HepG2 (cell line): ENCODE measurements at regions not wholly inside any gene's neighbourhood (a gene's known extent, or its start where the extent isn't known, plus 50 kb on each side); places are given as distances from the start of the nearest gene placed in this dataset.

Source experiments
- ATAC-seq: fragments of 200-7000 bp; cut with Tn5 transposase; 3 replicates; pipeline ENCODE4 v1.9.1; 2020; ENCODE audit warnings: mild to moderate bottlenecking, moderate library complexity
- BruUV-seq: library from RNA; stranded (reverse); fragments of 400-500 nt; replicated peaks from 2 replicates; lab custom pipeline; 2021; lab: Mats Ljungman, UMichigan
- CTCF ChIA-PET: fragments of 300-600 bp; formaldehyde crosslinking; extraction: SDS; loops from one replicate; lab custom pipeline; 2021; ENCODE audit warnings: low total read pairs, inconsistent platforms, low intra/inter-chr PET ratio; lab: Yijun Ruan, JAX
- POLR2A ChIA-PET: fragments of 350-600 bp; sonication (Branson Sonifier 250); formaldehyde crosslinking; loops from one replicate; lab custom pipeline; 2020; ENCODE audit warnings: antibody characterized with exemption, inconsistent platforms; lab: Yijun Ruan, JAX
- DNase-seq: peaks from one replicate; pipeline ENCODE4 v3.0.0-alpha.2; 2015; ENCODE audit warnings: low spot score
- FAIRE-seq: peaks from 3 replicates; lab custom pipeline; 2011; peaks lifted over from hg19 to GRCh38; lab: Jason Lieb, UNC
- H2AFZ ChIP-seq: one replicate; pipeline ENCODE4 v1.6.1; 2011; ENCODE audit warnings: low read length, inconsistent platforms
- H3K27ac ChIP-seq: fragments of 300-600 bp; 3 replicates; pipeline ENCODE4 v1.8.0; 2011; ENCODE audit warnings: mixed run types, mild to moderate bottlenecking, mixed read lengths, low read length, inconsistent platforms; ENCODE audit not compliant: insufficient read depth; ENCODE audit errors: extremely low read length
- H3K27me3 ChIP-seq, 2 experiments: fragments of 200-600 bp in 1 of 2; 2 replicates in 1 of 2; 3 replicates in 1 of 2; pipeline versions ENCODE4 v1.6.0 to v1.8.0; 2011; ENCODE audit warnings: low read length in 2 of 2, mild to moderate bottlenecking in 2 of 2, moderate library complexity in 2 of 2, inconsistent platforms in 1 of 2; ENCODE audit not compliant: insufficient read depth in 2 of 2, control insufficient read depth in 1 of 2
- H3K36me3 ChIP-seq, 2 experiments: fragments of 200-600 bp in 1 of 2; replicated peaks in 1 of 2; 2 replicates in 1 of 2; 3 replicates in 1 of 2; pipeline versions ENCODE4 v1.5.1 to v1.8.0; 2011; ENCODE audit warnings: low read length in 2 of 2, inconsistent platforms in 1 of 2; ENCODE audit not compliant: insufficient read depth in 2 of 2, control insufficient read depth in 1 of 2
- H3K4me1 ChIP-seq: 2 replicates; pipeline ENCODE4 v1.5.1; 2012; ENCODE audit warnings: low read length, inconsistent platforms; ENCODE audit not compliant: insufficient read depth
- H3K4me2 ChIP-seq: 2 replicates; pipeline ENCODE4 v1.6.0; 2011; ENCODE audit warnings: low read depth, low read length, inconsistent platforms
- H3K4me3 ChIP-seq, 3 experiments: fragments of 200-600 bp in 1 of 3; sonication (generic), shearing (Covaris generic) in 1 of 3; replicated peaks in 1 of 3; 2 replicates each; pipeline ENCODE4 v1.5.1; 2011 to 2016; ENCODE audit warnings: low read length in 3 of 3, inconsistent platforms in 2 of 3, low read depth in 2 of 3, mild to moderate bottlenecking in 2 of 3, control low read depth in 1 of 3, mixed read lengths in 1 of 3; ENCODE audit not compliant: insufficient read depth in 1 of 3
- H3K79me2 ChIP-seq: one replicate; pipeline ENCODE4 v1.6.1; 2011; ENCODE audit warnings: low read length, inconsistent platforms; ENCODE audit not compliant: insufficient read depth
- H3K9ac ChIP-seq: 2 replicates; pipeline ENCODE4 v1.6.0; 2011; ENCODE audit warnings: mild to moderate bottlenecking, low read depth, low read length, inconsistent platforms; ENCODE audit not compliant: insufficient read depth
- H3K9me3 ChIP-seq: 2 replicates; pipeline ENCODE4 v1.5.1; 2012; ENCODE audit warnings: mild to moderate bottlenecking, low read length
- H4K20me1 ChIP-seq: 2 replicates; pipeline ENCODE4 v1.6.0; 2011; ENCODE audit warnings: inconsistent platforms, mild to moderate bottlenecking, low read length, moderate library complexity; ENCODE audit not compliant: insufficient read depth
- CCAR2 ChIP-seq: fragments of 200-400 bp; formaldehyde crosslinking; optimal IDR thresholded peaks from 2 replicates; pipeline ENCODE3; 2018; ENCODE audit warnings: low read depth, mild to moderate bottlenecking, low read length, moderate library complexity
- DNMT3B ChIP-seq: conservative IDR thresholded peaks from 2 replicates; pipeline ENCODE4 v1.6.1; 2016; ENCODE audit warnings: missing biosample characterization, control low read depth
- HNF1A ChIP-seq, 2 experiments: sonication (generic) in 1 of 2; formaldehyde crosslinking in 1 of 2; IDR thresholded peaks; 2 replicates each; pipeline versions ENCODE4 v1.4.0 to v1.6.1; 2016 to 2020; ENCODE audit warnings: borderline replicate concordance in 1 of 2, low read depth in 1 of 2, mild to moderate bottlenecking in 1 of 2, missing genetic modification reagents in 1 of 2
- JARID2 ChIP-seq: sonication (generic); formaldehyde crosslinking; IDR thresholded peaks from 2 replicates; pipeline ENCODE4 v1.8.1; 2023; ENCODE audit warnings: missing genetic modification reagents, inconsistent platforms; ENCODE audit not compliant: insufficient replicate concordance
- MZF1 ChIP-seq: sonication (generic); formaldehyde crosslinking; IDR thresholded peaks from 2 replicates; pipeline ENCODE4 v1.8.1; 2023; ENCODE audit warnings: mild to moderate bottlenecking, missing genetic modification reagents, borderline replicate concordance
- NFYB ChIP-seq: sonication (generic); formaldehyde crosslinking; IDR thresholded peaks from 2 replicates; pipeline ENCODE4 v1.4.0; 2020; ENCODE audit warnings: missing genetic modification reagents
- POLR2G ChIP-seq: fragments of 200-400 bp; formaldehyde crosslinking; IDR thresholded peaks from 2 replicates; pipeline ENCODE4 v1.6.1; 2018; ENCODE audit warnings: mild to moderate bottlenecking, low read depth, low read length, moderate library complexity
- PREB ChIP-seq: sonication (generic); formaldehyde crosslinking; IDR thresholded peaks from 2 replicates; pipeline ENCODE4 v1.4.0; 2020; ENCODE audit warnings: missing genetic modification reagents
- WGBS: methylation state at CpG from one replicate; pipeline ENCODE4 v1.1.6; 2017; ENCODE audit warnings: low lambda C conversion rate; 5-methylcytosine and 5-hydroxymethylcytosine counted together
- in situ Hi-C: cut with HindIII; loops from 2 replicates; pipeline ENCODE4 v1.10.0; 2017; ENCODE audit warnings: low pct_unique_long_range_greater_than_20kb; ENCODE audit not compliant: extremely low pct_ligation_motif_present
- intact Hi-C: fragments of 100-400 bp; cut with micrococcal nuclease; formaldehyde crosslinking; loops from one replicate; pipeline ENCODE4 v1.10.0; 2022; ENCODE audit not compliant: unreplicated experiment
- TF ChIP-seq, protein P1 (sequence below): sonication (generic); formaldehyde crosslinking; IDR thresholded peaks from 2 replicates; pipeline ENCODE4 v1.8.0; 2022; ENCODE audit warnings: missing genetic modification reagents, mild to moderate bottlenecking, moderate library complexity, borderline replicate concordance
- TF ChIP-seq, protein P2 (sequence below): sonication (generic); formaldehyde crosslinking; IDR thresholded peaks from 2 replicates; pipeline ENCODE4 v1.5.1; 2020; ENCODE audit warnings: missing genetic modification reagents, mild to moderate bottlenecking, borderline replicate concordance
- TF ChIP-seq, protein P3 (sequence below): sonication (generic); formaldehyde crosslinking; IDR thresholded peaks from 2 replicates; pipeline ENCODE4 v1.8.0; 2022; ENCODE audit warnings: low read depth, missing genetic modification reagents

DNA sequence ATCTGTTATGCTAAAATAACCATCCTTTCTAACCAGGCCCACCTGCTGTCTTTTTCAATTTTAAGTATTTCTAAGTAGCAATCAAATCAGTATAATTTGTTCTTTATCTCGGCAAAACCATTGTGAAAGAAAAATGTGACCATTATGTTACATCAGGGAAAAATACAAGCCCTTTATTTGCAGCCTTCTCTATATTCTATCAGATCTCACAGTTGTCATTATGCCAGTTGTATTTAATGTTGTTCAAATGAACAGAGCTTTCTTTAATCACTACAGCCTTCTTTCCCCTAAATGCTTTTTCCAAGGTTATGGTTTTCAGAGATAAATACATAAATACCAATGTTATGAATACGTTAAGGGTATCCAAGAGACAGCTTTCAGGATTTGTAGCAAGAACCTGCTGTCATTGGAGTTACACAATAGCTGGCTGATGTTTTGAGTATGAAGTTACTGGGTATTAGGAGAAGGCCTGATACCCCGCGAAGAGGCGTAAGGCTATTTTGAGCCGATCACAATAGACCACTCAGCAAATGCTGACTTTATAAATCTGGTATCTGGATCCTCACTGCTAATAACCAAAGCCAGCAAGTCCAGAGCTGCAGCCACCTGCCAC is 406.3 kb downstream of the CADM1 start:
- Histone ChIP-seq H3K4me3 (no peak overlapping the region), H4K20me1 (no peaks in the 10 kb centered on the region), H3K9ac (no peak overlapping the region), H3K9me3 (no peaks in the 10 kb centered on the region), H3K4me1 (no peaks in the 10 kb centered on the region), H2AFZ (no peak overlapping the region), H3K27me3 (peaks cover 0 to 9% of the 10 kb centered on the region in 2 experiments; a peak in 2 of 5 replicates), H3K27ac (no peak overlapping the region), H3K4me2 (no peak overlapping the region), H3K36me3 (no peaks in the 10 kb centered on the region), H3K79me2 (no peaks in the 10 kb centered on the region)
- intact Hi-C loops (no loop called here), in situ Hi-C loops (no loop called here)
- FAIRE-seq, result no peak
- WGBS, result 3% methylated on average over 6 of the region's 6 CpGs
- ChIA-PET POLR2A (no interaction called here), CTCF (no interaction called here)
- no peak for ATAC-seq
- no peak for DNase-seq
- BruUV-seq, result no TSS peak
- TF ChIP-seq, protein P1, sequence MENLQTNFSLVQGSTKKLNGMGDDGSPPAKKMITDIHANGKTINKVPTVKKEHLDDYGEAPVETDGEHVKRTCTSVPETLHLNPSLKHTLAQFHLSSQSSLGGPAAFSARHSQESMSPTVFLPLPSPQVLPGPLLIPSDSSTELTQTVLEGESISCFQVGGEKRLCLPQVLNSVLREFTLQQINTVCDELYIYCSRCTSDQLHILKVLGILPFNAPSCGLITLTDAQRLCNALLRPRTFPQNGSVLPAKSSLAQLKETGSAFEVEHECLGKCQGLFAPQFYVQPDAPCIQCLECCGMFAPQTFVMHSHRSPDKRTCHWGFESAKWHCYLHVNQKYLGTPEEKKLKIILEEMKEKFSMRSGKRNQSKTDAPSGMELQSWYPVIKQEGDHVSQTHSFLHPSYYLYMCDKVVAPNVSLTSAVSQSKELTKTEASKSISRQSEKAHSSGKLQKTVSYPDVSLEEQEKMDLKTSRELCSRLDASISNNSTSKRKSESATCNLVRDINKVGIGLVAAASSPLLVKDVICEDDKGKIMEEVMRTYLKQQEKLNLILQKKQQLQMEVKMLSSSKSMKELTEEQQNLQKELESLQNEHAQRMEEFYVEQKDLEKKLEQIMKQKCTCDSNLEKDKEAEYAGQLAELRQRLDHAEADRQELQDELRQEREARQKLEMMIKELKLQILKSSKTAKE (CRISPR knock-in tag), result no peak
- no peak for TF ChIP-seq PREB
- TF ChIP-seq NFYB (CRISPR knock-in tag), result no peak
- TF ChIP-seq JARID2 (CRISPR knock-in tag), result no peak
- TF ChIP-seq CCAR2, result no peak
- TF ChIP-seq POLR2G, result no peak
- TF ChIP-seq, protein P2, sequence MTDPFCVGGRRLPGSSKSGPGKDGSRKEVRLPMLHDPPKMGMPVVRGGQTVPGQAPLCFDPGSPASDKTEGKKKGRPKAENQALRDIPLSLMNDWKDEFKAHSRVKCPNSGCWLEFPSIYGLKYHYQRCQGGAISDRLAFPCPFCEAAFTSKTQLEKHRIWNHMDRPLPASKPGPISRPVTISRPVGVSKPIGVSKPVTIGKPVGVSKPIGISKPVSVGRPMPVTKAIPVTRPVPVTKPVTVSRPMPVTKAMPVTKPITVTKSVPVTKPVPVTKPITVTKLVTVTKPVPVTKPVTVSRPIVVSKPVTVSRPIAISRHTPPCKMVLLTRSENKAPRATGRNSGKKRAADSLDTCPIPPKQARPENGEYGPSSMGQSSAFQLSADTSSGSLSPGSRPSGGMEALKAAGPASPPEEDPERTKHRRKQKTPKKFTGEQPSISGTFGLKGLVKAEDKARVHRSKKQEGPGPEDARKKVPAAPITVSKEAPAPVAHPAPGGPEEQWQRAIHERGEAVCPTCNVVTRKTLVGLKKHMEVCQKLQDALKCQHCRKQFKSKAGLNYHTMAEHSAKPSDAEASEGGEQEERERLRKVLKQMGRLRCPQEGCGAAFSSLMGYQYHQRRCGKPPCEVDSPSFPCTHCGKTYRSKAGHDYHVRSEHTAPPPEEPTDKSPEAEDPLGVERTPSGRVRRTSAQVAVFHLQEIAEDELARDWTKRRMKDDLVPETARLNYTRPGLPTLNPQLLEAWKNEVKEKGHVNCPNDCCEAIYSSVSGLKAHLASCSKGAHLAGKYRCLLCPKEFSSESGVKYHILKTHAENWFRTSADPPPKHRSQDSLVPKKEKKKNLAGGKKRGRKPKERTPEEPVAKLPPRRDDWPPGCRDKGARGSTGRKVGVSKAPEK (CRISPR knock-in tag), result no peak
- TF ChIP-seq MZF1 (CRISPR knock-in tag), result no peak
- TF ChIP-seq DNMT3B, result no peak
- TF ChIP-seq, protein P3, sequence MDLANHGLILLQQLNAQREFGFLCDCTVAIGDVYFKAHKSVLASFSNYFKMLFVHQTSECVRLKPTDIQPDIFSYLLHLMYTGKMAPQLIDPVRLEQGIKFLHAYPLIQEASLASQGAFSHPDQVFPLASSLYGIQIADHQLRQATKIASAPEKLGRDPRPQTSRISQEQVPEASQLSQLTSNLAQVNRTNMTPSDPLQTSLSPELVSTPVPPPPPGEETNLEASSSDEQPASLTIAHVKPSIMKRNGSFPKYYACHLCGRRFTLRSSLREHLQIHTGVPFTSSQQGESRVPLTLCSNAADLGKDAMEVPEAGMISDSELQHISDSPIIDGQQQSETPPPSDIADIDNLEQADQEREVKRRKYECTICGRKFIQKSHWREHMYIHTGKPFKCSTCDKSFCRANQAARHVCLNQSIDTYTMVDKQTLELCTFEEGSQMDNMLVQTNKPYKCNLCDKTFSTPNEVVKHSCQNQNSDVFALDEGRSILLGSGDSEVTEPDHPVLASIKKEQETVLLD, result no peak
- TF ChIP-seq HNF1A (IDR thresholded peaks at IDR 0.05; ENCODE audit: low read depth), result no peak
- TF ChIP-seq HNF1A (CRISPR knock-in tag; IDR thresholded peaks at IDR 0.05; ENCODE audit: borderline replicate concordance), result no peak
